HEK293 (cell line): ENCODE measurements at regions not wholly inside any gene's neighbourhood (a gene's known extent, or its start where the extent isn't known, plus 50 kb on each side); places are given as distances from the start of the nearest gene placed in this dataset.

Experiments used
- CTCF ChIA-PET: fragments of 350-600 bp; formaldehyde crosslinking; extraction: SDS; loops from one replicate; lab custom pipeline; 2021; ENCODE audit warnings: antibody characterized with exemption; lab: Yijun Ruan, JAX
- POLR2A ChIA-PET: fragments of 300-600 bp; formaldehyde crosslinking; extraction: SDS; loops from one replicate; lab custom pipeline; 2020; ENCODE audit warnings: antibody characterized with exemption, inconsistent platforms; lab: Yijun Ruan, JAX
- H3K27ac ChIP-seq: fragments of 200-500 bp; sonication (Bioruptor generic); 2 replicates; pipeline ENCODE4 v1.5.1; 2014; ENCODE audit warnings: low read depth, low read length, control low read depth, inconsistent platforms; ENCODE audit errors: extremely low read depth
- H3K36me3 ChIP-seq, 2 experiments: fragments of 200-500 bp in 1 of 2; sonication (Bioruptor generic) in 1 of 2; 1 replicate in 1 of 2; 2 replicates in 1 of 2; pipeline ENCODE4 v1.5.1; 2014 to 2017; ENCODE audit warnings: inconsistent platforms in 2 of 2, low read length in 2 of 2; ENCODE audit not compliant: control insufficient read depth in 2 of 2, insufficient read depth in 1 of 2
- H3K4me1 ChIP-seq: fragments of 200-500 bp; sonication (Bioruptor generic); 2 replicates; pipeline ENCODE4 v1.5.1; 2014; ENCODE audit warnings: mild to moderate bottlenecking, low read length, inconsistent platforms; ENCODE audit not compliant: control insufficient read depth, insufficient read depth
- H3K4me3 ChIP-seq: 2 replicates; pipeline ENCODE4 v1.5.1; 2011; ENCODE audit warnings: low read depth, mild to moderate bottlenecking, control low read depth, low read length, moderate library complexity
- H3K9me3 ChIP-seq: fragments of 200-500 bp; sonication (Bioruptor generic); 2 replicates; pipeline ENCODE4 v1.5.1; 2014; ENCODE audit warnings: low read depth, low read length, inconsistent platforms; ENCODE audit not compliant: control insufficient read depth, insufficient read depth
- GFI1B ChIP-seq: fragments of 450-650 bp; formaldehyde crosslinking; IDR thresholded peaks from 2 replicates; pipeline ENCODE4 v1.5.1; 2016; ENCODE audit warnings: missing biosample characterization, missing genetic modification characterization
- GLIS1 ChIP-seq: fragments of 450-650 bp; formaldehyde crosslinking; IDR thresholded peaks from 2 replicates; pipeline ENCODE4 v1.5.1; 2016; ENCODE audit warnings: missing biosample characterization, missing genetic modification characterization
- HOXC10 ChIP-seq: sonication (generic); formaldehyde crosslinking; IDR thresholded peaks from 2 replicates; pipeline ENCODE4 v1.8.1; 2023; ENCODE audit warnings: mild to moderate bottlenecking, missing genetic modification reagents
- KLF10 ChIP-seq: fragments of 450-650 bp; IDR thresholded peaks from 2 replicates; pipeline ENCODE4 v1.5.1; 2018; ENCODE audit warnings: missing biosample characterization, mild to moderate bottlenecking, missing genetic modification characterization
- SCRT1 ChIP-seq: fragments of 450-650 bp; formaldehyde crosslinking; IDR thresholded peaks from 2 replicates; pipeline ENCODE4 v1.5.1; 2016; ENCODE audit warnings: missing biosample characterization, missing genetic modification characterization, borderline replicate concordance
- ZFP41 ChIP-seq: fragments of 450-650 bp; formaldehyde crosslinking; IDR thresholded peaks from 2 replicates; pipeline ENCODE4 v1.5.1; 2016; ENCODE audit warnings: missing biosample characterization, missing genetic modification characterization, borderline replicate concordance
- ZIC2 ChIP-seq: fragments of 450-650 bp; formaldehyde crosslinking; IDR thresholded peaks from 2 replicates; pipeline ENCODE4 v1.5.1; 2016; ENCODE audit warnings: missing biosample characterization, missing genetic modification characterization
- ZNF112 ChIP-seq: fragments of 450-650 bp; formaldehyde crosslinking; IDR thresholded peaks from 2 replicates; pipeline ENCODE4 v1.5.0; 2017; ENCODE audit warnings: missing biosample characterization, missing genetic modification characterization
- ZNF157 ChIP-seq: fragments of 450-650 bp; formaldehyde crosslinking; IDR thresholded peaks from 2 replicates; pipeline ENCODE4 v1.5.1; 2016; ENCODE audit warnings: missing biosample characterization, missing genetic modification characterization
- ZNF214 ChIP-seq: fragments of 450-650 bp; formaldehyde crosslinking; IDR thresholded peaks from 2 replicates; pipeline ENCODE4 v1.5.1; 2017; ENCODE audit warnings: missing biosample characterization, mild to moderate bottlenecking, missing genetic modification characterization, borderline replicate concordance
- ZNF221 ChIP-seq: fragments of 450-650 bp; formaldehyde crosslinking; IDR thresholded peaks from 2 replicates; pipeline ENCODE4 v1.5.1; 2017; ENCODE audit warnings: missing biosample characterization, missing genetic modification characterization, borderline replicate concordance
- ZNF311 ChIP-seq: fragments of 450-650 bp; formaldehyde crosslinking; IDR thresholded peaks from 2 replicates; pipeline ENCODE4 v1.5.1; 2017; ENCODE audit warnings: missing biosample characterization, missing genetic modification characterization, borderline replicate concordance
- ZNF48 ChIP-seq: fragments of 450-650 bp; formaldehyde crosslinking; IDR thresholded peaks from 2 replicates; pipeline ENCODE4 v1.5.1; 2016; ENCODE audit warnings: missing biosample characterization, missing genetic modification characterization
- ZNF488 ChIP-seq: fragments of 450-650 bp; formaldehyde crosslinking; IDR thresholded peaks from 2 replicates; pipeline ENCODE4 v1.5.1; 2016; ENCODE audit warnings: missing biosample characterization, missing genetic modification characterization
- ZNF521 ChIP-seq: fragments of 450-650 bp; formaldehyde crosslinking; IDR thresholded peaks from 2 replicates; pipeline ENCODE4 v1.5.1; 2017; ENCODE audit warnings: missing biosample characterization, mild to moderate bottlenecking, missing genetic modification characterization
- ZNF571 ChIP-seq: fragments of 450-650 bp; formaldehyde crosslinking; IDR thresholded peaks from 2 replicates; pipeline ENCODE4 v1.5.0; 2017; ENCODE audit warnings: missing biosample characterization, missing genetic modification characterization
- ZNF585B ChIP-seq: fragments of 450-650 bp; formaldehyde crosslinking; IDR thresholded peaks from 2 replicates; pipeline ENCODE4 v1.5.1; 2016; ENCODE audit warnings: missing biosample characterization, missing genetic modification characterization
- ZNF660 ChIP-seq: fragments of 450-650 bp; IDR thresholded peaks from 2 replicates; pipeline ENCODE4 v1.5.1; 2018; ENCODE audit warnings: missing biosample characterization, mild to moderate bottlenecking, missing genetic modification characterization
- ZNF670 ChIP-seq: fragments of 450-650 bp; formaldehyde crosslinking; IDR thresholded peaks from 2 replicates; pipeline ENCODE4 v1.5.1; 2016; ENCODE audit warnings: missing biosample characterization, missing genetic modification characterization, low read depth
- ZNF768 ChIP-seq: fragments of 450-650 bp; formaldehyde crosslinking; IDR thresholded peaks from 2 replicates; pipeline ENCODE4 v1.5.1; 2018; ENCODE audit warnings: missing biosample characterization, mild to moderate bottlenecking, missing genetic modification characterization
- ZNF791 ChIP-seq: fragments of 450-650 bp; formaldehyde crosslinking; IDR thresholded peaks from 2 replicates; pipeline ENCODE4 v1.5.1; 2016; ENCODE audit warnings: missing biosample characterization, missing genetic modification characterization
- ZNF837 ChIP-seq: fragments of 450-650 bp; formaldehyde crosslinking; IDR thresholded peaks from 2 replicates; pipeline ENCODE4 v1.5.1; 2016; ENCODE audit warnings: missing biosample characterization, missing genetic modification characterization
- TF ChIP-seq, protein P1 (sequence below): fragments of 450-650 bp; formaldehyde crosslinking; IDR thresholded peaks from 2 replicates; pipeline ENCODE4 v1.5.1; 2016; ENCODE audit warnings: missing biosample characterization, missing genetic modification characterization

GRCh38 chr15:70424937-70425411, 327.3 kb upstream of the TLE3 start:
- ChIA-PET POLR2A (no interaction called here), CTCF (interaction anchor here (0.6 to 1.9 kb wide), 5 partner anchors 8 to 96 kb away, joined by 3 to 5 read pairs (median 3); no protein-coding TSS in a partner anchor)
- Histone ChIP-seq H3K9me3 (no peaks in the 10 kb centered on the region), H3K4me3 (no peak overlapping the region), H3K4me1 (peaks cover 14% of the 10 kb centered on the region), H3K27ac (no peak overlapping the region), H3K36me3 (no peaks in the 10 kb centered on the region)
- no peak for TF ChIP-seq GFI1B (tag by site-specific recombination)
- no peak for TF ChIP-seq ZNF214 (tag by site-specific recombination)
- no peak for TF ChIP-seq ZIC2 (tag by site-specific recombination)
- TF ChIP-seq ZNF221 (tag by site-specific recombination) = no peak
- no peak for TF ChIP-seq ZNF488 (tag by site-specific recombination)
- TF ChIP-seq, protein P1, sequence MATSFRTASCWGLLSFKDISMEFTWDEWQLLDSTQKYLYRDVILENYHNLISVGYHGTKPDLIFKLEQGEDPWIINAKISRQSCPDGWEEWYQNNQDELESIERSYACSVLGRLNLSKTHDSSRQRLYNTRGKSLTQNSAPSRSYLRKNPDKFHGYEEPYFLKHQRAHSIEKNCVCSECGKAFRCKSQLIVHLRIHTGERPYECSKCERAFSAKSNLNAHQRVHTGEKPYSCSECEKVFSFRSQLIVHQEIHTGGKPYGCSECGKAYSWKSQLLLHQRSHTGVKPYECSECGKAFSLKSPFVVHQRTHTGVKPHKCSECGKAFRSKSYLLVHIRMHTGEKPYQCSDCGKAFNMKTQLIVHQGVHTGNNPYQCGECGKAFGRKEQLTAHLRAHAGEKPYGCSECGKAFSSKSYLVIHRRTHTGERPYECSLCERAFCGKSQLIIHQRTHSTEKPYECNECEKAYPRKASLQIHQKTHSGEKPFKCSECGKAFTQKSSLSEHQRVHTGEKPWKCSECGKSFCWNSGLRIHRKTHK (tag by site-specific recombination) = no peak
- TF ChIP-seq KLF10 (tag by site-specific recombination) = no peak
- TF ChIP-seq HOXC10 (CRISPR knock-in tag) = no peak
- no peak for TF ChIP-seq ZNF837 (tag by site-specific recombination)
- TF ChIP-seq SCRT1 (tag by site-specific recombination) = no peak
- no peak for TF ChIP-seq ZNF112 (tag by site-specific recombination)
- no peak for TF ChIP-seq ZFP41 (tag by site-specific recombination)
- TF ChIP-seq ZNF521 (tag by site-specific recombination) = no peak
- TF ChIP-seq ZNF768 (tag by site-specific recombination) = no peak
- TF ChIP-seq ZNF311 (tag by site-specific recombination) = no peak
- TF ChIP-seq ZNF791 (tag by site-specific recombination) = no peak
- no peak for TF ChIP-seq ZNF670 (tag by site-specific recombination)
- no peak for TF ChIP-seq ZNF48
- TF ChIP-seq ZNF571 (tag by site-specific recombination) = no peak

DNA sequence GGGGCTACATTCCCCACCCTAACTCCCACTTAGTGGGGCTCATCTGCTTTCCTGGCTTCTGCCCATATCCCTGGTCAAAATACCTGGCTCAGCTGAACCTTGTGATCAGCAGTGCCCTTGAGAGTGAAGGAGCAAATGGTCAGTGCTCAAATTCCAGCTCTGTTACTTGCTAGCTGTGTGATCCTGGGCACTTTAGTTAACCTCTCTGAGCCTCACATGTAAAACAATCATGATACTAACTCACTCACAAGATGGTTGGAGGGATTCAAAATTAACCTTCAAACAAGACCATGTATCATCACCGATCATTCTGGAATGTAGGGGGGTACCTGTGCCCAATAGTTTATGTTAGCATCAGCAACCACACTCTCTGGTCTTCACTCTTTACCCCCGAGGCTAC, 325.6 kb upstream of the TLE3 start:
- CTCF ChIA-PET = interaction anchor here (1.0 to 1.2 kb wide), 2 partner anchors 13 to 20 kb away, joined by 3 read pairs; no protein-coding TSS in a partner anchor
- Histone ChIP-seq H3K27ac (no peak overlapping the region), H3K36me3 (no peaks in the 10 kb centered on the region), H3K4me1 (peaks cover 14% of the 10 kb centered on the region), H3K9me3 (no peaks in the 10 kb centered on the region), H3K4me3 (no peak overlapping the region)
- POLR2A ChIA-PET = no interaction called here
- TF ChIP-seq ZNF585B (tag by site-specific recombination) (no peak), ZNF768 (tag by site-specific recombination) (peak; percentile 71; the same call in 1 of the 2 replicates), ZNF214 (tag by site-specific recombination) (no peak), ZNF660 (no peak), ZNF670 (tag by site-specific recombination) (no peak)

DNA sequence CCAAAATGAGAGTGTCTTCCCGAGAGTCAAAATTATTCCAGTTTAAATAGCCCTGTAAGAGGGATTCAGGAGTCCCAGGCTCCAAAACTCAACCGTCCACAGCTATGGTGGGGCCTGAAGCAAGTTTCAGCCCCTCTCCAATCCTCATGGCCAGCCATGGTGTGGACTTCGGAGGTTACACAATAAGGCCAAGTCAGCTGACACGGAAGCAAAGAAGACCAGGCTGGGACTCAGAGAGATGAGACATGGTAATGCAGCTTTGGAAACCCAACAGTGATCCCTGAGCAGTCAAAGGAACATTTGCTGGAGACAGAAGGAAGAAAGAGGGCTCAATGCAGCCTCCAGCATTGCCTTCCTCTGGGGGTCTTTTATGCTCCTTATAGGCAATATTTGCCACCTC, 324.6 kb upstream of the TLE3 start:
- TF ChIP-seq GLIS1 (no peak), ZIC2 (tag by site-specific recombination) (no peak), ZNF157 (tag by site-specific recombination) (no peak)
- POLR2A ChIA-PET = no interaction called here
- Histone ChIP-seq H3K9me3 (no peaks in the 10 kb centered on the region), H3K27ac (no peak overlapping the region), H3K4me3 (no peak overlapping the region), H3K36me3 (no peaks in the 10 kb centered on the region), H3K4me1 (peaks cover 14% of the 10 kb centered on the region)
- CTCF ChIA-PET = interaction anchor here (1.0 to 1.8 kb wide), 3 partner anchors 14 to 45 kb away, joined by 3 to 5 read pairs (median 3); no protein-coding TSS in a partner anchor
